DMS79 (cell line): ENCODE measurements at regions not wholly inside any gene's neighbourhood (a gene's known extent, or its start where the extent isn't known, plus 50 kb on each side); places are given as distances from the start of the nearest gene placed in this dataset.

Experiments
- DNase-seq: peaks from one replicate; lab custom pipeline; 2025; lab: John Stamatoyannopoulos, UW

GRCh38 chr2:238789317-238789806, 58.5 kb upstream of the TWIST2 start:
- DNase-seq = no peak

DNA sequence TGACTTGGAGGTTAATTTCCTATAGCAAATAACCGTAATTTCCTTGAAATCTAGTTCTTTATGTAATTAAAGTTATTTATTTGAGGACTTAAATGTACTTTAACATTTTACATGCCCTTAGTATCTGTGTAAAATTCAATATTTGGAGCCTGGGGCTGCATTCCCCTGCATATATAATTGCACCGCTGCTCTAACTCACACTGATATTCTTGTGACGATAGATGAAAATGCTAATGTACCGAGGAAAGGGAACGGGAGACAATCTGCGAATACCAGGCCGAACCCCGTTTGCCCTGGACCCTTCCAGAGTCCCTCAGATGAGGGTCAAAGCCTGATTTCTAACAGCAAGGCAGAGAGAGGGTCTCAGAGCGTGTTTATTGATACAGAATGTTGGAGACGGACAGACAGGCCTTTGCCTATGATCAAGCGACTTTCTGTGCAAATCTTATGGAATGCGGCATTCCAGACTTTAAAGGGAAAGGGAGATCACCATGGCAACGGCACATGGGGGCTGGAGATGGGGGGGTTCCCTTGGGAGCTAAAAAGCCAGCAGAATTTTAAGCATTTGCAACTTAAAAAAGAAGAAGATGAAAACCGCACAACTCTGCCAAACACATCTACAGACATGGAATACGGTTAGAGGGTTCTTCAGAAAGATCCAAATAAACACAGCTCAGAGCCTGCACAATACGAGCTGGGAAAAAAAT, 57.6 kb upstream of the TWIST2 start:
- DNase-seq = no peak

DNA sequence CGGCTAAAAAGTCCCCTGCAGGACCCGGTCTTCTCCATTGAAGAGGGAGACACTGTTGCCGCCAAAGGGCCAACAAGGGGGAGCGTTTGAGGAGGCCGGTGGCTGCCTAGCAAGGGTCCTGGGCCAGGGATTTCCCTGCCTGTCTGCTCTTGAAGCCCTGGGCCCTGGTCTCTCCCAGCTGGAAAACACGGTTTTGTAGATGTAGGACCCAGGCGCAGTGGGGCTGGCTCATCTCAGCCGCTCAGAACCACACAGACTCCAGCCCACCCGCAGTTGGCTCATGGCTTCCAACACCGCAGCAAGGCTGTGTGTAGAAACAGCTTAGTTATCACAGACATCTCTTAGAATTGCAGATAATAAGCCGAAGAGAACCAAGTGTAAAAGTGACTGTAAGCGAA, 57.1 kb upstream of the TWIST2 start:
- DNase-seq = no peak

DNA sequence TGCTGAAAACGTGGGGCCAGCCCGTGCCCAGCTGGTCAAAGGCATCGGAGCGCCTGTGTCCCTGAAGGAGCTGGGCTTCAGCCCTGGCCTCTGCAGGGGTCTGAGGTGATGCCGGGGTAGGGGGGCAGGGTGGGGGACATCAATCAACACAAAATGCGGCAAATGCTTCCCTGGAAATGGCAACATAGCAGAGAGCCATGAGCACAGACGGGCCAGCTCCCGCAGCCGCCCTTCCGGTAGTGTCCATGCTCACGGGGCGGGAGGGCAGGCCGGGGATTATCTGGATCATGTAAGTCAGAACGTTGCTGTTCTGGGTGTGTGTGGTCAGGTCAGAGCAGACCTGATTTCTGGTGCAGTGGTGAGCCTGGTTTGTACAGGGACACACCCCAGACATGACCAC, 56.5 kb upstream of the TWIST2 start:
- no peak for DNase-seq

DNA sequence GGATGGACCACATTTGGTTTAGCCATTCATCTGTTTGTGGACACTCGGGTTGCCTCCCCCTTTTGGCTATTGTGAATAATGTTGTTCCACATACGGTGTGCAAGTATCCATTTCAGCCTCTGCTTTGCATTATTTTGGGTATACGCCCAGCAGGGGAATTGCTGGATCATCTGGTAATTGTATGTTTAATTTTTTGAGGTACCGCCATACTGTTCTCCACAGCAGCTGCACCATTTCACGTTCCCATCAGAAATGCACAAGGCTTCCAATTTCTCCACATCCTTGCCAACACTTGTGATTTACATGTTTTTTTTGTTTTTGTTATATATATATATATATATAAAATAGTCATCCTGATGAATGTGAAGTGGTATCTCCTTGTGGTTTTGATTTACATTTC, 54.6 kb upstream of the TWIST2 start:
- DNase-seq = no peak

- no peak for DNase-seq
Measured at GRCh38 chr2:238793801-238794449, 54.0 kb upstream of the TWIST2 start.

GRCh38 chr2:238796223-238796885, 51.5 kb upstream of the TWIST2 start:
- DNase-seq = no peak

- no peak for DNase-seq
Measured at GRCh38 chr2:238797537-238797936, 50.3 kb upstream of the TWIST2 start.
